RWPE2 (cell line): ENCODE measurements at regions not wholly inside any gene's neighbourhood (a gene's known extent, or its start where the extent isn't known, plus 50 kb on each side); places are given as distances from the start of the nearest gene placed in this dataset.

Source experiments
- ATAC-seq: fragments of 200-7000 bp; cut with Tn5 transposase; 3 replicates; pipeline ENCODE4 v1.9.1; 2021; ENCODE audit warnings: low read depth
- DNase-seq: peaks from one replicate; pipeline ENCODE4 v3.0.0-alpha.2; 2020; ENCODE audit warnings: low spot score
- H3K27ac ChIP-seq: fragments of 450-650 bp; 2 replicates; pipeline ENCODE4 v1.5.1; 2017; ENCODE audit warnings: mild to moderate bottlenecking; ENCODE audit not compliant: poor library complexity, severe bottlenecking
- H3K27me3 ChIP-seq: fragments of 250-450 bp; sonication (Bioruptor Pico); 2 replicates; pipeline ENCODE4 v1.5.1; 2021; ENCODE audit warnings: mild to moderate bottlenecking, moderate library complexity; ENCODE audit not compliant: insufficient read depth, poor library complexity, severe bottlenecking
- H3K36me3 ChIP-seq: fragments of 250-450 bp; sonication (Bioruptor Pico); 2 replicates; pipeline ENCODE4 v1.5.1; 2020; ENCODE audit warnings: low read depth, mild to moderate bottlenecking, moderate library complexity
- H3K4me1 ChIP-seq: fragments of 250-450 bp; sonication (Bioruptor Pico); 2 replicates; pipeline ENCODE4 v1.5.1; 2021; ENCODE audit warnings: mild to moderate bottlenecking, moderate library complexity; ENCODE audit not compliant: insufficient read depth, poor library complexity, severe bottlenecking
- H3K4me3 ChIP-seq: fragments of 250-450 bp; sonication (Bioruptor Pico); 2 replicates; pipeline ENCODE4 v1.5.1; 2021; ENCODE audit warnings: mild to moderate bottlenecking, moderate library complexity; ENCODE audit not compliant: severe bottlenecking
- H3K9me3 ChIP-seq: fragments of 250-450 bp; sonication (Bioruptor Pico); 2 replicates; pipeline ENCODE4 v1.5.1; 2021; ENCODE audit warnings: mild to moderate bottlenecking, moderate library complexity; ENCODE audit not compliant: severe bottlenecking
- TF ChIP-seq, protein P1 (sequence below): fragments of 450-650 bp; IDR thresholded peaks from one replicate; pipeline ENCODE4 v1.5.1; 2017; ENCODE audit warnings: mild to moderate bottlenecking, moderate library complexity; ENCODE audit not compliant: poor library complexity, severe bottlenecking

DNA sequence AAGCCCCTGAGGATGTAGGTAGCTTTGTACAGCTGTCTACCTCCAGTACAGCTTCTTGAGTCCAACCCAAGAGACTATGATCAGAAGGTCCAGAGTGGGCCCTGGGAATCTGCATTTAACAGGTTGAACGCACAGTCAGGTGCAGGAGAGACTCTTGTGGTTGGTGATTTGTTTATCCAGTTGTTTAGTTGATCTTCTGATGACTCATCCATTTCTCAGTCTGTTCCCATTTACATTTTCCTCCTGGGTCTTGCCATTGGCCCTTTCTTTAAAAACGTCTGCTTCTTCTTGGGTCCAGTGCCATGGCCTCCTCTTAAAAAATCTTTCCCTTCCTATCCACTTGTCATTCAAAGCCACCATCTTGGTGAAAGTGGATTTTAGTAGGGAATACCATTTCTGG is 734.2 kb downstream of the MED13L start:
- ATAC-seq (no peak), DNase-seq (no peak)
- TF ChIP-seq, protein P1, sequence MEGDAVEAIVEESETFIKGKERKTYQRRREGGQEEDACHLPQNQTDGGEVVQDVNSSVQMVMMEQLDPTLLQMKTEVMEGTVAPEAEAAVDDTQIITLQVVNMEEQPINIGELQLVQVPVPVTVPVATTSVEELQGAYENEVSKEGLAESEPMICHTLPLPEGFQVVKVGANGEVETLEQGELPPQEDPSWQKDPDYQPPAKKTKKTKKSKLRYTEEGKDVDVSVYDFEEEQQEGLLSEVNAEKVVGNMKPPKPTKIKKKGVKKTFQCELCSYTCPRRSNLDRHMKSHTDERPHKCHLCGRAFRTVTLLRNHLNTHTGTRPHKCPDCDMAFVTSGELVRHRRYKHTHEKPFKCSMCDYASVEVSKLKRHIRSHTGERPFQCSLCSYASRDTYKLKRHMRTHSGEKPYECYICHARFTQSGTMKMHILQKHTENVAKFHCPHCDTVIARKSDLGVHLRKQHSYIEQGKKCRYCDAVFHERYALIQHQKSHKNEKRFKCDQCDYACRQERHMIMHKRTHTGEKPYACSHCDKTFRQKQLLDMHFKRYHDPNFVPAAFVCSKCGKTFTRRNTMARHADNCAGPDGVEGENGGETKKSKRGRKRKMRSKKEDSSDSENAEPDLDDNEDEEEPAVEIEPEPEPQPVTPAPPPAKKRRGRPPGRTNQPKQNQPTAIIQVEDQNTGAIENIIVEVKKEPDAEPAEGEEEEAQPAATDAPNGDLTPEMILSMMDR, result no peak

DNA sequence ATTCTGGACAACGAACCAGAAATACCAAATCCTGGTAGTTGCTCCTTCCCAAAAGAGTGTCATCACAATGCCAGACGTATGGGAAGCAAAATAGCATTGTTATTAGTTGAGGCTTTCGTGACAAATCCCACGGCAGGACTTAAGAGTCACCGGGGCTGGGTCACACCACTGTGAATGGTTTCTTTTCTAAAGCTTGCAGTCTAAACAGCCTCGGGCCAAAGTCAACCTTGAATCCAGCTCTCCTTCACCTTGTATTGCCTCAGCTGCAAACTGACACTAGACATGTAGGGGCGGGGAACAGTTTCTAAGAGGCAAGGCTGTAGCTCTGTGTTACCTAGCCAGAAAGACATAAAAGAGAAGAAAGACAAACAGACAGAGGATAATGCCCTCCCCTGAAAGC is 734.8 kb downstream of the MED13L start:
- peak; percentile 40; the same call in 1 of the 3 replicates for ATAC-seq
- TF ChIP-seq, protein P1, result no peak
- H3K36me3 ChIP-seq, result no peaks in the 10 kb centered on the region
- H3K27me3 ChIP-seq, result no peaks in the 10 kb centered on the region
- H3K27ac ChIP-seq, result no peak overlapping the region
- H3K9me3 ChIP-seq, result no peaks in the 10 kb centered on the region
- no peaks in the 10 kb centered on the region for H3K4me1 ChIP-seq
- no peak overlapping the region for H3K4me3 ChIP-seq
- no peak for DNase-seq

More for the DNA sequence above, 734.2 kb downstream of the MED13L start:
- H3K27ac ChIP-seq, result no peak overlapping the region
- H3K9me3 ChIP-seq, result no peaks in the 10 kb centered on the region
- no peak overlapping the region for H3K4me3 ChIP-seq
- H3K4me1 ChIP-seq, result no peaks in the 10 kb centered on the region
- no peaks in the 10 kb centered on the region for H3K36me3 ChIP-seq
- no peaks in the 10 kb centered on the region for H3K27me3 ChIP-seq

- TF ChIP-seq, protein P1, result no peak
- no peak for DNase-seq
- H3K4me3 ChIP-seq, result no peak overlapping the region
- H3K27ac ChIP-seq, result no peak overlapping the region
- H3K36me3 ChIP-seq, result no peaks in the 10 kb centered on the region
- H3K9me3 ChIP-seq, result no peaks in the 10 kb centered on the region
- no peaks in the 10 kb centered on the region for H3K4me1 ChIP-seq
- no peaks in the 10 kb centered on the region for H3K27me3 ChIP-seq
- ATAC-seq, result peak; percentile 70
These were observed 735.5 kb downstream of the MED13L start for GRCh38 chr12:115541891-115542421.

GRCh38 chr12:115528466-115528865 is 749.0 kb downstream of the MED13L start:
- Histone ChIP-seq H3K27ac (no peak overlapping the region), H3K4me1 (no peaks in the 10 kb centered on the region), H3K27me3 (no peaks in the 10 kb centered on the region), H3K36me3 (no peaks in the 10 kb centered on the region), H3K9me3 (no peaks in the 10 kb centered on the region), H3K4me3 (no peak overlapping the region)
- no peak for DNase-seq
- no peak for ATAC-seq
- TF ChIP-seq, protein P1, result no peak

DNA sequence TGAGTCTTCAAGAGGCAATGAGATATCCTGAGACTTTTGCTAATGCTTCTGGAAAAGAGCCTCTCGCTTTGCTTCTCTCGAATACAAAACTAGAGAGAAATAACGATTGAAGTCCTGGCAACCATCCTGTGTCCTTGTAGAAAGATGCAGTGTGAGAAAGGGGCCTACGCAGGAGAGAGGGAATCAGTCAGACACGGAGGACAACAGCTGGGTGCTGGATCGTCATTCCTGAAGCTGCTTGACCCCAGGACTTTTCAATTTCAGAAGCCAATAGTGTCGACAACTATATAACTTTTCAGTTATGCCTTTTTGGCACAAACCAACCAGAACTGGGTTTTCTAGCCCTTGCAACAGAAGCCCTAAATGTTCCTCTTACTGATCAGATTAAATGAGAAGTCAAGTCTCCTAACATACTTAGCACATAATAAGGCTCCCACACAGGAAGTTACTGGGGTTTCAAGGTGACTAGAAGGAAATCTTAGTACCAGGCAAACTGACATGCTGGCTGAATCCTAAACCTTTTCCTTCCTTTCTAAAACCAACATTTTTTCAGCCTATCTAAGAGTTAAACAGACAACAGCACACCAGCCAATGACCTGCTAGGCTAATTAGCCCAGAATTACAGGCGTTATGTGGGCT is 755.6 kb downstream of the MED13L start:
- H3K4me1 ChIP-seq, result no peaks in the 10 kb centered on the region
- TF ChIP-seq, protein P1, result no peak
- no peak overlapping the region for H3K27ac ChIP-seq
- H3K9me3 ChIP-seq, result no peaks in the 10 kb centered on the region
- H3K4me3 ChIP-seq, result no peak overlapping the region
- DNase-seq (no peak), ATAC-seq (no peak)
- H3K36me3 ChIP-seq, result no peaks in the 10 kb centered on the region
- H3K27me3 ChIP-seq, result no peaks in the 10 kb centered on the region
